Endothelial cell (in vitro differentiated cells): ENCODE measurements at regions not wholly inside any gene's neighbourhood (a gene's known extent, or its start where the extent isn't known, plus 50 kb on each side); places are given as distances from the start of the nearest gene placed in this dataset.
A peak's percentile ranks its signal among the peaks of the same experiment; 100 is the strongest.

Source experiments
- DNase-seq: peaks from one replicate; pipeline ENCODE4 v3.0.0; 2021; ENCODE audit warnings: low spot score
- H3K27ac Mint-ChIP-seq: one replicate; pipeline ENCODE4 v1.8.0; 2021; ENCODE audit warnings: mixed read lengths, inconsistent platforms; ENCODE audit not compliant: unreplicated experiment
- H3K27me3 Mint-ChIP-seq: one replicate; pipeline ENCODE4 v1.8.0; 2021; ENCODE audit warnings: mild to moderate bottlenecking, moderate library complexity, mixed read lengths, inconsistent platforms; ENCODE audit not compliant: unreplicated experiment
- H3K36me3 Mint-ChIP-seq: one replicate; pipeline ENCODE4 v1.8.0; 2021; ENCODE audit warnings: mild to moderate bottlenecking, low read depth, mixed read lengths, inconsistent platforms; ENCODE audit not compliant: unreplicated experiment
- H3K4me1 Mint-ChIP-seq: one replicate; pipeline ENCODE4 v1.8.0; 2021; ENCODE audit warnings: mild to moderate bottlenecking, mixed read lengths, inconsistent platforms; ENCODE audit not compliant: unreplicated experiment
- H3K4me3 Mint-ChIP-seq: one replicate; pipeline ENCODE4 v1.8.0; 2021; ENCODE audit warnings: mild to moderate bottlenecking, mixed read lengths, inconsistent platforms; ENCODE audit not compliant: unreplicated experiment
- H3K9me3 Mint-ChIP-seq: one replicate; pipeline ENCODE4 v1.8.0; 2021; ENCODE audit warnings: mixed read lengths, inconsistent platforms; ENCODE audit not compliant: unreplicated experiment
- CTCF ChIP-seq: fragments of 200-600 bp; sonication (generic); IDR thresholded peaks from one replicate; pipeline ENCODE4 v1.5.0; 2021; ENCODE audit warnings: antibody characterized with exemption; ENCODE audit not compliant: unreplicated experiment

GRCh38 chr10:29712108-29712507 lies 77.3 kb upstream of the SVIL start:
- H3K4me1 Mint-ChIP-seq, result peaks cover 10% of the 10 kb centered on the region
- no peak for TF ChIP-seq CTCF
- no peak overlapping the region for H3K4me3 Mint-ChIP-seq
- peaks cover 5% of the 10 kb centered on the region for H3K27me3 Mint-ChIP-seq
- no peak for DNase-seq
- H3K27ac Mint-ChIP-seq, result peak overlapping the region; percentile 14
- H3K9me3 Mint-ChIP-seq, result no peaks in the 10 kb centered on the region
- H3K36me3 Mint-ChIP-seq, result peaks cover 27% of the 10 kb centered on the region

GRCh38 chr10:29710128-29710527 lies 75.4 kb upstream of the SVIL start:
- no peak for TF ChIP-seq CTCF
- no peak overlapping the region for H3K27ac Mint-ChIP-seq
- no peak for DNase-seq
- no peak overlapping the region for H3K4me3 Mint-ChIP-seq
- peaks cover 37% of the 10 kb centered on the region for H3K36me3 Mint-ChIP-seq
- no peaks in the 10 kb centered on the region for H3K9me3 Mint-ChIP-seq
- peaks cover 7% of the 10 kb centered on the region for H3K4me1 Mint-ChIP-seq
- peaks cover 7% of the 10 kb centered on the region for H3K27me3 Mint-ChIP-seq

- no peak overlapping the region for H3K27ac Mint-ChIP-seq
- peaks cover 7% of the 10 kb centered on the region for H3K27me3 Mint-ChIP-seq
- no peaks in the 10 kb centered on the region for H3K9me3 Mint-ChIP-seq
- peaks cover 38% of the 10 kb centered on the region for H3K36me3 Mint-ChIP-seq
- H3K4me3 Mint-ChIP-seq, result no peak overlapping the region
- no peak for DNase-seq
- TF ChIP-seq CTCF, result no peak
- H3K4me1 Mint-ChIP-seq, result peaks cover 9% of the 10 kb centered on the region
These were observed 74.8 kb upstream of the SVIL start for GRCh38 chr10:29709484-29710002.

- DNase-seq, result no peak
- no peak overlapping the region for H3K27ac Mint-ChIP-seq
- H3K9me3 Mint-ChIP-seq, result no peaks in the 10 kb centered on the region
- H3K36me3 Mint-ChIP-seq, result peaks cover 23% of the 10 kb centered on the region
- no peak overlapping the region for H3K4me3 Mint-ChIP-seq
- peaks cover 15% of the 10 kb centered on the region for H3K4me1 Mint-ChIP-seq
- peaks cover 5% of the 10 kb centered on the region for H3K27me3 Mint-ChIP-seq
- no peak for TF ChIP-seq CTCF
These were observed 68.5 kb upstream of the SVIL start for GRCh38 chr10:29703271-29703670.

GRCh38 chr10:29702273-29703164 lies 67.7 kb upstream of the SVIL start:
- Mint-ChIP-seq H3K27me3 (peaks cover 5% of the 10 kb centered on the region), H3K27ac (peak overlapping the region; percentile 1), H3K9me3 (no peaks in the 10 kb centered on the region), H3K36me3 (peaks cover 23% of the 10 kb centered on the region), H3K4me1 (peaks cover 15% of the 10 kb centered on the region), H3K4me3 (no peak overlapping the region)
- no peak for DNase-seq
- TF ChIP-seq CTCF, result no peak
